Erythroblast (primary cell): ENCODE measurements at regions not wholly inside any gene's neighbourhood (a gene's known extent, or its start where the extent isn't known, plus 50 kb on each side); places are given as distances from the start of the nearest gene placed in this dataset.

ENCODE experiments used
- GATA1 ChIP-seq: IDR thresholded peaks from 2 replicates; pipeline ENCODE4 v1.6.1; 2011; ENCODE audit warnings: low read depth, mild to moderate bottlenecking, control low read depth, low read length, moderate library complexity
- POLR2A ChIP-seq: IDR thresholded peaks from 2 replicates; pipeline ENCODE4 v1.6.1; 2011; ENCODE audit warnings: mild to moderate bottlenecking, low read length

- no peak for TF ChIP-seq POLR2A
- no peak for TF ChIP-seq GATA1
Observed at GRCh38 chr2:226647621-226648518, 151.8 kb downstream of the IRS1 start.
